IMR-90 (cell line): ENCODE measurements at regions not wholly inside any gene's neighbourhood (a gene's known extent, or its start where the extent isn't known, plus 50 kb on each side); places are given as distances from the start of the nearest gene placed in this dataset.

Source experiments
- ATAC-seq: fragments of 200-7000 bp; cut with Tn5 transposase; 2 replicates; pipeline ENCODE4 v1.9.1; 2020; ENCODE audit warnings: low read depth, mild to moderate bottlenecking, moderate library complexity
- BruUV-seq: library from RNA; stranded (reverse); fragments of 400-500 nt; replicated peaks from 2 replicates; lab custom pipeline; 2021; lab: Mats Ljungman, UMichigan
- CTCF ChIA-PET: fragments of 300-600 bp; formaldehyde crosslinking; extraction: SDS; loops from one replicate; lab custom pipeline; 2021; ENCODE audit warnings: antibody characterized with exemption; lab: Yijun Ruan, JAX
- POLR2A ChIA-PET: fragments of 300-600 bp; sonication (Branson Sonifier 250); formaldehyde crosslinking; loops from one replicate; lab custom pipeline; 2022; ENCODE audit warnings: antibody characterized with exemption; ENCODE audit not compliant: unreplicated experiment; lab: Charles Lee
- DNase-seq: peaks from one replicate; pipeline ENCODE4 v3.0.0; 2013
- H2AFZ ChIP-seq: replicated peaks from 2 replicates; pipeline ENCODE3; 2013; ENCODE audit warnings: low read length, mild to moderate bottlenecking; ENCODE audit not compliant: poor library complexity
- H2AK5ac ChIP-seq: 2 replicates; pipeline ENCODE4 v1.6.1; 2013; ENCODE audit warnings: low read depth, low read length, inconsistent platforms
- H2AK9ac ChIP-seq: replicated peaks from 2 replicates; pipeline ENCODE3; 2013; ENCODE audit warnings: mild to moderate bottlenecking, low read depth, low read length, moderate library complexity; ENCODE audit not compliant: poor library complexity
- H2BK120ac ChIP-seq: 2 replicates; pipeline ENCODE4 v1.6.1; 2013; ENCODE audit warnings: low read depth, low read length, inconsistent platforms
- H2BK15ac ChIP-seq: 3 replicates; pipeline ENCODE4 v1.6.1; 2013; ENCODE audit warnings: low read depth, low read length, inconsistent platforms
- H2BK20ac ChIP-seq: 2 replicates; pipeline ENCODE4 v1.6.1; 2013; ENCODE audit warnings: low read depth, mild to moderate bottlenecking, inconsistent platforms, low read length, moderate library complexity
- H2BK5ac ChIP-seq: 2 replicates; pipeline ENCODE4 v1.6.1; 2013; ENCODE audit warnings: mild to moderate bottlenecking, low read depth, low read length, inconsistent platforms; ENCODE audit not compliant: poor library complexity, severe bottlenecking
- H3K14ac ChIP-seq: replicated peaks from 2 replicates; pipeline ENCODE4 v1.6.1; 2013; ENCODE audit warnings: low read depth, low read length, inconsistent platforms
- H3K18ac ChIP-seq: 2 replicates; pipeline ENCODE4 v1.6.1; 2013; ENCODE audit warnings: low read depth, low read length, control low read depth
- H3K23ac ChIP-seq: 2 replicates; pipeline ENCODE4 v1.6.1; 2013; ENCODE audit warnings: low read depth, low read length, inconsistent platforms
- H3K27ac ChIP-seq: 2 replicates; pipeline ENCODE4 v1.5.1; 2013; ENCODE audit warnings: mild to moderate bottlenecking, control low read depth, low read length; ENCODE audit not compliant: insufficient read depth
- H3K27me3 ChIP-seq: 2 replicates; pipeline ENCODE4 v1.6.1; 2013; ENCODE audit warnings: low read length; ENCODE audit not compliant: control insufficient read depth, insufficient read depth
- H3K36me3 ChIP-seq: 2 replicates; pipeline ENCODE4 v1.6.1; 2013; ENCODE audit warnings: low read length, mixed read lengths; ENCODE audit not compliant: control insufficient read depth, insufficient read depth
- H3K4ac ChIP-seq: 2 replicates; pipeline ENCODE4 v1.6.1; 2013; ENCODE audit warnings: low read depth, low read length, inconsistent platforms
- H3K4me1 ChIP-seq: 2 replicates; pipeline ENCODE4 v1.6.1; 2013; ENCODE audit warnings: low read length, mixed read lengths; ENCODE audit not compliant: control insufficient read depth, insufficient read depth
- H3K4me2 ChIP-seq: 2 replicates; pipeline ENCODE4 v1.6.1; 2013; ENCODE audit warnings: low read depth, mild to moderate bottlenecking, control low read depth, low read length, moderate library complexity
- H3K4me3 ChIP-seq: 2 replicates; pipeline ENCODE4 v1.5.1; 2013; ENCODE audit warnings: low read depth, mild to moderate bottlenecking, control low read depth, low read length, moderate library complexity; ENCODE audit not compliant: insufficient read depth
- H3K56ac ChIP-seq: 2 replicates; pipeline ENCODE4 v1.6.1; 2013; ENCODE audit warnings: low read length, inconsistent platforms; ENCODE audit not compliant: insufficient read depth; ENCODE audit errors: extremely low read depth
- H3K79me1 ChIP-seq, 2 experiments: 2 replicates each; pipeline ENCODE4 v1.6.1; 2013; ENCODE audit warnings: low read length in 2 of 2, inconsistent platforms in 1 of 2, low read depth in 1 of 2
- H3K9ac ChIP-seq: 2 replicates; pipeline ENCODE4 v1.6.1; 2013; ENCODE audit warnings: low read depth, low read length, control low read depth
- H3K9me1 ChIP-seq: 2 replicates; pipeline ENCODE4 v1.6.1; 2013; ENCODE audit warnings: low read length, inconsistent platforms; ENCODE audit not compliant: insufficient read depth
- H3K9me3 ChIP-seq: 2 replicates; pipeline ENCODE4 v1.6.1; 2013; ENCODE audit warnings: low read length; ENCODE audit not compliant: control insufficient read depth, insufficient read depth
- H4K20me1 ChIP-seq: 2 replicates; pipeline ENCODE4 v1.6.1; 2013; ENCODE audit warnings: low read length, inconsistent platforms; ENCODE audit not compliant: insufficient read depth
- H4K5ac ChIP-seq: 2 replicates; pipeline ENCODE4 v1.6.1; 2013; ENCODE audit warnings: mild to moderate bottlenecking, low read depth, low read length, control low read depth
- H4K8ac ChIP-seq, 2 experiments: 2 replicates each; pipeline ENCODE4 v1.6.1; 2013; ENCODE audit warnings: low read depth in 2 of 2, low read length in 2 of 2, control low read depth in 1 of 2, inconsistent platforms in 1 of 2
- H4K91ac ChIP-seq: 2 replicates; pipeline ENCODE4 v1.6.1; 2013; ENCODE audit warnings: low read depth, low read length, inconsistent platforms; ENCODE audit not compliant: insufficient read depth
- BHLHE40 ChIP-seq: fragments of 150-350 bp; IDR thresholded peaks from 2 replicates; pipeline ENCODE4 v1.6.1; 2016; ENCODE audit warnings: mild to moderate bottlenecking, low read depth, low read length
- CEBPB ChIP-seq: IDR thresholded peaks from 2 replicates; pipeline ENCODE4 v1.6.1; 2012; ENCODE audit warnings: low read depth, low read length, improper control_type of control experiment
- CHD1 ChIP-seq: IDR thresholded peaks from 2 replicates; pipeline ENCODE4 v1.6.1; 2012; ENCODE audit warnings: low read depth, low read length, improper control_type of control experiment
- ELK1 ChIP-seq: fragments of 150-350 bp; IDR thresholded peaks from 2 replicates; pipeline ENCODE4 v1.6.1; 2016; ENCODE audit warnings: low read depth, mild to moderate bottlenecking, low read length, moderate library complexity, borderline replicate concordance
- FOS ChIP-seq: fragments of 150-350 bp; IDR thresholded peaks from 2 replicates; pipeline ENCODE4 v1.6.1; 2016; ENCODE audit warnings: low read depth, low read length
- MAZ ChIP-seq: IDR thresholded peaks from 2 replicates; pipeline ENCODE4 v1.6.1; 2012; ENCODE audit warnings: low read depth, mild to moderate bottlenecking, low read length, improper control_type of control experiment, moderate library complexity, borderline replicate concordance
- NFE2L2 ChIP-seq: fragments of 150-350 bp; IDR thresholded peaks from 2 replicates; pipeline ENCODE4 v1.6.1; 2016; ENCODE audit warnings: low read depth, mild to moderate bottlenecking, low read length
- RCOR1 ChIP-seq: IDR thresholded peaks from 2 replicates; pipeline ENCODE4 v1.6.1; 2012; ENCODE audit warnings: mild to moderate bottlenecking, low read length, improper control_type of control experiment; ENCODE audit not compliant: insufficient replicate concordance
- RFX5 ChIP-seq: IDR thresholded peaks from 2 replicates; pipeline ENCODE4 v1.8.0; 2012; ENCODE audit warnings: low read depth, mild to moderate bottlenecking, low read length, moderate library complexity
- SMC3 ChIP-seq: fragments of 150-350 bp; IDR thresholded peaks from 2 replicates; pipeline ENCODE4 v1.6.1; 2016; ENCODE audit warnings: low read depth, mild to moderate bottlenecking, antibody characterized with exemption, low read length, moderate library complexity
- USF2 ChIP-seq: fragments of 150-350 bp; IDR thresholded peaks from 2 replicates; pipeline ENCODE4 v1.6.1; 2017; ENCODE audit warnings: mild to moderate bottlenecking, antibody characterized with exemption, low read length, low read depth
- WGBS, 2 experiments: methylation state at CpG; one replicate each; pipeline versions ENCODE4 v1.1.5 to v1.1.7; 2013; ENCODE audit warnings: missing lambda C conversion rate in 2 of 2; ENCODE audit not compliant: insufficient read length in 1 of 2; ENCODE audit errors: extremely low coverage in 2 of 2; 5-methylcytosine and 5-hydroxymethylcytosine counted together
- dilution Hi-C: fragments of 300-500 bp; cut with HindIII; formaldehyde crosslinking; loops from one replicate; pipeline ENCODE4 v1.14.3; 2018; ENCODE audit warnings: low sequenced_read_pairs; ENCODE audit not compliant: unreplicated experiment
- in situ Hi-C: fragments of 300-500 bp; cut with MboI; formaldehyde crosslinking; loops from 3 replicates; pipeline ENCODE4 v1.14.3; 2019; ENCODE audit warnings: low sequenced_read_pairs, inconsistent platforms, mixed read lengths
- intact Hi-C: fragments of 100-400 bp; cut with micrococcal nuclease; formaldehyde crosslinking; loops from 2 replicates; pipeline ENCODE4 v1.10.0; 2022

- TF ChIP-seq USF2 (peak; percentile 91), CHD1 (no peak)
Observed at GRCh38 chr2:203626952-203627681, 79.3 kb upstream of the CD28 start (continued).

- no peak for ATAC-seq
- ChIA-PET POLR2A (no interaction called here), CTCF (no interaction called here)
- Histone ChIP-seq H3K4ac (peak overlapping the region; percentile 55; the same call in 1 of the 2 replicates), H3K4me1 (peaks cover 10% of the 10 kb centered on the region), H2BK15ac (peak overlapping the region; percentile 71; the same call in 1 of the 3 replicates), H3K9me3 (no peaks in the 10 kb centered on the region), H3K4me3 (no peak overlapping the region), H4K8ac (peak overlapping the region in 1 of 2 experiments; percentile 19; a peak in 1 of 4 replicates), H3K9me1 (no peaks in the 10 kb centered on the region), H3K27ac (no peak overlapping the region), H4K91ac (peak overlapping the region; percentile 0; the same call in 1 of the 2 replicates), H4K5ac (no peak overlapping the region), H3K36me3 (no peaks in the 10 kb centered on the region), H3K23ac (no peak overlapping the region), H2BK5ac (peak overlapping the region; percentile 32), H3K79me1 (no peaks in the 10 kb centered on the region), H3K4me2 (no peak overlapping the region), H2AK9ac (no peak overlapping the region), H2BK20ac (no peak overlapping the region; the same call in 1 of the 2 replicates), H3K18ac (peak overlapping the region; percentile 76; the same call in 1 of the 2 replicates), H4K20me1 (no peaks in the 10 kb centered on the region), H2BK120ac (peak overlapping the region; percentile 22; the same call in 1 of the 2 replicates), H3K56ac (no peak overlapping the region), H2AFZ (no peak overlapping the region), H3K27me3 (no peaks in the 10 kb centered on the region), H3K9ac (no peak overlapping the region), H2AK5ac (no peak overlapping the region), H3K14ac (no peak overlapping the region)
- no TSS peak for BruUV-seq
- DNase-seq = no peak
- intact Hi-C loops = no loop called here
- in situ Hi-C loops = no loop called here
- 100% methylated on average over 1 of the region's 2 CpGs; no CpG with 5 or more reads in 1 of the 2 experiments for whole genome bisulfite sequencing, 2 experiments
- dilution Hi-C loops = no loop called here
- TF ChIP-seq BHLHE40 = no peak
- TF ChIP-seq RCOR1 = no peak
- TF ChIP-seq CHD1 = no peak
- TF ChIP-seq FOS = no peak
- TF ChIP-seq NFE2L2 = no peak
- no peak for TF ChIP-seq ELK1
- no peak for TF ChIP-seq USF2
- TF ChIP-seq SMC3 = no peak
- TF ChIP-seq RFX5 = no peak
- no peak for TF ChIP-seq MAZ
- TF ChIP-seq CEBPB = no peak
Observed at GRCh38 chr2:203629699-203630098, 76.7 kb upstream of the CD28 start.
